IMR-90 (cell line): ENCODE measurements at regions not wholly inside any gene's neighbourhood (a gene's known extent, or its start where the extent isn't known, plus 50 kb on each side); places are given as distances from the start of the nearest gene placed in this dataset.

Experiments used
- ATAC-seq: fragments of 200-7000 bp; cut with Tn5 transposase; 2 replicates; pipeline ENCODE4 v1.9.1; 2020; ENCODE audit warnings: low read depth, mild to moderate bottlenecking, moderate library complexity
- BruUV-seq: library from RNA; stranded (reverse); fragments of 400-500 nt; replicated peaks from 2 replicates; lab custom pipeline; 2021; lab: Mats Ljungman, UMichigan
- CTCF ChIA-PET: fragments of 300-600 bp; formaldehyde crosslinking; extraction: SDS; loops from one replicate; lab custom pipeline; 2021; ENCODE audit warnings: antibody characterized with exemption; lab: Yijun Ruan, JAX
- POLR2A ChIA-PET: fragments of 300-600 bp; sonication (Branson Sonifier 250); formaldehyde crosslinking; loops from one replicate; lab custom pipeline; 2022; ENCODE audit warnings: antibody characterized with exemption; ENCODE audit not compliant: unreplicated experiment; lab: Charles Lee
- DNase-seq: peaks from one replicate; pipeline ENCODE4 v3.0.0; 2013
- H2AFZ ChIP-seq: replicated peaks from 2 replicates; pipeline ENCODE3; 2013; ENCODE audit warnings: low read length, mild to moderate bottlenecking; ENCODE audit not compliant: poor library complexity
- H2AK5ac ChIP-seq: 2 replicates; pipeline ENCODE4 v1.6.1; 2013; ENCODE audit warnings: low read depth, low read length, inconsistent platforms
- H2AK9ac ChIP-seq: replicated peaks from 2 replicates; pipeline ENCODE3; 2013; ENCODE audit warnings: mild to moderate bottlenecking, low read depth, low read length, moderate library complexity; ENCODE audit not compliant: poor library complexity
- H2BK120ac ChIP-seq: 2 replicates; pipeline ENCODE4 v1.6.1; 2013; ENCODE audit warnings: low read depth, low read length, inconsistent platforms
- H2BK15ac ChIP-seq: 3 replicates; pipeline ENCODE4 v1.6.1; 2013; ENCODE audit warnings: low read depth, low read length, inconsistent platforms
- H2BK20ac ChIP-seq: 2 replicates; pipeline ENCODE4 v1.6.1; 2013; ENCODE audit warnings: low read depth, mild to moderate bottlenecking, inconsistent platforms, low read length, moderate library complexity
- H2BK5ac ChIP-seq: 2 replicates; pipeline ENCODE4 v1.6.1; 2013; ENCODE audit warnings: mild to moderate bottlenecking, low read depth, low read length, inconsistent platforms; ENCODE audit not compliant: poor library complexity, severe bottlenecking
- H3K14ac ChIP-seq: replicated peaks from 2 replicates; pipeline ENCODE4 v1.6.1; 2013; ENCODE audit warnings: low read depth, low read length, inconsistent platforms
- H3K18ac ChIP-seq: 2 replicates; pipeline ENCODE4 v1.6.1; 2013; ENCODE audit warnings: low read depth, low read length, control low read depth
- H3K23ac ChIP-seq: 2 replicates; pipeline ENCODE4 v1.6.1; 2013; ENCODE audit warnings: low read depth, low read length, inconsistent platforms
- H3K27ac ChIP-seq: 2 replicates; pipeline ENCODE4 v1.5.1; 2013; ENCODE audit warnings: mild to moderate bottlenecking, control low read depth, low read length; ENCODE audit not compliant: insufficient read depth
- H3K27me3 ChIP-seq: 2 replicates; pipeline ENCODE4 v1.6.1; 2013; ENCODE audit warnings: low read length; ENCODE audit not compliant: control insufficient read depth, insufficient read depth
- H3K36me3 ChIP-seq: 2 replicates; pipeline ENCODE4 v1.6.1; 2013; ENCODE audit warnings: low read length, mixed read lengths; ENCODE audit not compliant: control insufficient read depth, insufficient read depth
- H3K4ac ChIP-seq: 2 replicates; pipeline ENCODE4 v1.6.1; 2013; ENCODE audit warnings: low read depth, low read length, inconsistent platforms
- H3K4me1 ChIP-seq: 2 replicates; pipeline ENCODE4 v1.6.1; 2013; ENCODE audit warnings: low read length, mixed read lengths; ENCODE audit not compliant: control insufficient read depth, insufficient read depth
- H3K4me2 ChIP-seq: 2 replicates; pipeline ENCODE4 v1.6.1; 2013; ENCODE audit warnings: low read depth, mild to moderate bottlenecking, control low read depth, low read length, moderate library complexity
- H3K4me3 ChIP-seq: 2 replicates; pipeline ENCODE4 v1.5.1; 2013; ENCODE audit warnings: low read depth, mild to moderate bottlenecking, control low read depth, low read length, moderate library complexity; ENCODE audit not compliant: insufficient read depth
- H3K56ac ChIP-seq: 2 replicates; pipeline ENCODE4 v1.6.1; 2013; ENCODE audit warnings: low read length, inconsistent platforms; ENCODE audit not compliant: insufficient read depth; ENCODE audit errors: extremely low read depth
- H3K79me1 ChIP-seq, 2 experiments: 2 replicates each; pipeline ENCODE4 v1.6.1; 2013; ENCODE audit warnings: low read length in 2 of 2, inconsistent platforms in 1 of 2, low read depth in 1 of 2
- H3K9ac ChIP-seq: 2 replicates; pipeline ENCODE4 v1.6.1; 2013; ENCODE audit warnings: low read depth, low read length, control low read depth
- H3K9me1 ChIP-seq: 2 replicates; pipeline ENCODE4 v1.6.1; 2013; ENCODE audit warnings: low read length, inconsistent platforms; ENCODE audit not compliant: insufficient read depth
- H3K9me3 ChIP-seq: 2 replicates; pipeline ENCODE4 v1.6.1; 2013; ENCODE audit warnings: low read length; ENCODE audit not compliant: control insufficient read depth, insufficient read depth
- H4K20me1 ChIP-seq: 2 replicates; pipeline ENCODE4 v1.6.1; 2013; ENCODE audit warnings: low read length, inconsistent platforms; ENCODE audit not compliant: insufficient read depth
- H4K5ac ChIP-seq: 2 replicates; pipeline ENCODE4 v1.6.1; 2013; ENCODE audit warnings: mild to moderate bottlenecking, low read depth, low read length, control low read depth
- H4K8ac ChIP-seq, 2 experiments: 2 replicates each; pipeline ENCODE4 v1.6.1; 2013; ENCODE audit warnings: low read depth in 2 of 2, low read length in 2 of 2, control low read depth in 1 of 2, inconsistent platforms in 1 of 2
- H4K91ac ChIP-seq: 2 replicates; pipeline ENCODE4 v1.6.1; 2013; ENCODE audit warnings: low read depth, low read length, inconsistent platforms; ENCODE audit not compliant: insufficient read depth
- MAFK ChIP-seq: IDR thresholded peaks from 2 replicates; pipeline ENCODE4 v1.6.1; 2012; ENCODE audit warnings: low read depth, low read length, improper control_type of control experiment
- NFE2L2 ChIP-seq: fragments of 150-350 bp; IDR thresholded peaks from 2 replicates; pipeline ENCODE4 v1.6.1; 2016; ENCODE audit warnings: low read depth, mild to moderate bottlenecking, low read length
- POLR2A ChIP-seq: IDR thresholded peaks from 2 replicates; pipeline ENCODE4 v1.6.1; 2012; ENCODE audit warnings: mild to moderate bottlenecking, low read depth, low read length
- dilution Hi-C: fragments of 300-500 bp; cut with HindIII; formaldehyde crosslinking; loops from one replicate; pipeline ENCODE4 v1.14.3; 2018; ENCODE audit warnings: low sequenced_read_pairs; ENCODE audit not compliant: unreplicated experiment
- in situ Hi-C: fragments of 300-500 bp; cut with MboI; formaldehyde crosslinking; loops from 3 replicates; pipeline ENCODE4 v1.14.3; 2019; ENCODE audit warnings: low sequenced_read_pairs, inconsistent platforms, mixed read lengths
- intact Hi-C: fragments of 100-400 bp; cut with micrococcal nuclease; formaldehyde crosslinking; loops from 2 replicates; pipeline ENCODE4 v1.10.0; 2022

DNA sequence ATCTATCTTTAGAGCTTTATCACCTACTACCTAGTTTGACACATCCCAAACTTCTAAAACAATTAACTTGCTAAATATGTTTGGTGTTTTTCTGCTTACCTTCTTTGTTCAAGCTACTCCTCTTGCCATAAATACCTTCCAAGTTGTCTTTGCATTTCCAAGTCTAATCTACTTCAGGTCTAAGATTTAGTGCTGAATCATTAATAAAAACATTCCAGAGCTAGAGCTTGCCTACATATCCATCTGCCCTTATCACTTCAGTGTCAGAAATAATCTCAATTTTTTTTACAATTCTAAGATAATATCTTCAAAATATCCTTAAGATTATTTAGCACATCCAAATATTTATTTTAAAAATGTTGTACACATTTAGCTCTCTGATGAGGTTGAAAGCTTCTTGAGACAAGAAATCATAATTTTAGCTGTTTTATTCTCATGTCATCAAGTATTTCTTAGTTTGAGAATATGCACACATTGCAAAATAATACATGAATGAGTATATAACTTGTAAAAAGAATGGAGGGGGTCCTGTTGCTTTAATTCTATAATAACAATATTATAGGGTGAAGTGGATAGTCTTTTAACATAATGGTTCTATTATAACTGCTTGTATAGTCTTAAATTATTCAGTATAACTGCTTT is 466.3 kb downstream of the SEMA3D start:
- no peak overlapping the region for H2BK120ac ChIP-seq
- H3K18ac ChIP-seq = peak overlapping the region; percentile 76; the same call in 1 of the 2 replicates
- no peak overlapping the region for H4K8ac ChIP-seq
- no peak overlapping the region for H2AK9ac ChIP-seq
- TF ChIP-seq MAFK (peak; percentile 65), NFE2L2 (0 out of 2 replicates have a peak, but pooled peaks have one; percentile 7), POLR2A (no peak)
- H3K9me1 ChIP-seq = no peaks in the 10 kb centered on the region; the same call in 1 of the 2 replicates
- H3K4me2 ChIP-seq = no peak overlapping the region; the same call in 1 of the 2 replicates
- H3K9ac ChIP-seq = no peak overlapping the region
- no peak overlapping the region for H3K56ac ChIP-seq
- H2BK5ac ChIP-seq = peak overlapping the region; percentile 62
- H3K27ac ChIP-seq = no peak overlapping the region
- H3K4me3 ChIP-seq = no peak overlapping the region
- H3K9me3 ChIP-seq = no peaks in the 10 kb centered on the region
- intact Hi-C loops = loop anchor here (10.0 kb wide), 1 partner anchor 526 kb away; the partner anchor contains the start of gene SEMA3A
- H4K20me1 ChIP-seq = no peaks in the 10 kb centered on the region
- H4K91ac ChIP-seq = no peak overlapping the region
- ATAC-seq (peak; percentile 37; the same call in 1 of the 2 replicates), DNase-seq (peak; percentile 8)
- H3K23ac ChIP-seq = 0 out of 2 replicates have a peak overlapping the region, but pooled peaks have one; percentile 31
- no peak overlapping the region for H4K5ac ChIP-seq
- ChIA-PET CTCF (no interaction called here), POLR2A (no interaction called here)
- no peaks in the 10 kb centered on the region for H3K36me3 ChIP-seq
- peaks cover 4% of the 10 kb centered on the region; the same call in 1 of the 2 replicates for H3K4me1 ChIP-seq
- H3K4ac ChIP-seq = no peak overlapping the region
- in situ Hi-C loops = no loop called here
- H2AK5ac ChIP-seq = no peak overlapping the region
- H3K79me1 ChIP-seq = no peaks in the 10 kb centered on the region
- BruUV-seq = no TSS peak
- H2BK15ac ChIP-seq = no peak overlapping the region
- no peaks in the 10 kb centered on the region for H3K27me3 ChIP-seq
- no peak overlapping the region for H2AFZ ChIP-seq
- no peak overlapping the region for H3K14ac ChIP-seq
- H2BK20ac ChIP-seq = no peak overlapping the region
- dilution Hi-C loops = no loop called here
